Mucosa of descending colon (tissue), 3 donors: ENCODE measurements at regions not wholly inside any gene's neighbourhood (a gene's known extent, or its start where the extent isn't known, plus 50 kb on each side); places are given as distances from the start of the nearest gene placed in this dataset.

Experiments used
- ATAC-seq: fragments of 200-7000 bp; cut with Tn5 transposase; one replicate; pipeline ENCODE4 v1.9.1; 2020; ENCODE audit warnings: mild to moderate bottlenecking, moderate library complexity
- DNase-seq, 3 donors: peaks; one replicate each; pipeline ENCODE4 v3.0.0-alpha.2; 2020
- H3K36me3 ChIP-seq: fragments of 200-600 bp; one replicate; pipeline ENCODE4 v1.8.0; 2021; ENCODE audit warnings: low read depth, mild to moderate bottlenecking
- H3K4me1 ChIP-seq: fragments of 200-600 bp; one replicate; pipeline ENCODE4 v1.8.0; 2021; ENCODE audit warnings: low read depth, mild to moderate bottlenecking
- H3K4me3 ChIP-seq: fragments of 200-600 bp; one replicate; pipeline ENCODE4 v1.8.0; 2021; ENCODE audit warnings: mild to moderate bottlenecking
- H3K9me3 ChIP-seq: fragments of 200-600 bp; one replicate; pipeline ENCODE4 v1.8.0; 2021; ENCODE audit warnings: mild to moderate bottlenecking
- CTCF ChIP-seq: fragments of 200-600 bp; IDR thresholded peaks from one replicate; pipeline ENCODE4 v1.8.0; 2022; ENCODE audit warnings: antibody characterized with exemption, mild to moderate bottlenecking
- intact Hi-C, 2 donors: fragments of 100-400 bp; cut with DNase I in 1 of 2; cut with micrococcal nuclease in 1 of 2; formaldehyde crosslinking; loops; one replicate each; pipeline versions ENCODE4 v1.11.0 to v1.11.1; 2022; cut with DNase I, micrococcal nuclease
- donor health status: DM: no; HTN: no; CAD: no; lungs with moderate emphysema.
- donor health status: DM: no; HTN: no; CAD: no.
- donor health status: DM: no; HTN: yes; CAD: no.

GRCh38 chr2:219765231-219765911, 137.9 kb downstream of the SLC4A3 start:
- TF ChIP-seq CTCF: no peak
- Histone ChIP-seq H3K36me3 (no peaks in the 10 kb centered on the region), H3K4me1 (no peaks in the 10 kb centered on the region), H3K4me3 (no peak overlapping the region), H3K9me3 (no peaks in the 10 kb centered on the region)
- DNase-seq (no peak), ATAC-seq (no peak)
- intact Hi-C loops: no loop called here

GRCh38 chr2:219766658-219767057, 139.2 kb downstream of the SLC4A3 start:
- TF ChIP-seq CTCF: no peak
- intact Hi-C loops: no loop called here
- Histone ChIP-seq H3K36me3 (no peaks in the 10 kb centered on the region), H3K9me3 (no peaks in the 10 kb centered on the region), H3K4me1 (no peaks in the 10 kb centered on the region), H3K4me3 (no peak overlapping the region)
- ATAC-seq: no peak
- DNase-seq: no peak

- ATAC-seq: no peak
- no peak for DNase-seq
- Histone ChIP-seq H3K9me3 (no peaks in the 10 kb centered on the region), H3K4me3 (no peak overlapping the region), H3K4me1 (no peaks in the 10 kb centered on the region), H3K36me3 (no peaks in the 10 kb centered on the region)
- intact Hi-C loops: no loop called here
- no peak for TF ChIP-seq CTCF
Observed at GRCh38 chr2:219769090-219769910, 141.9 kb downstream of the SLC4A3 start.

GRCh38 chr2:219772103-219772635, 144.7 kb downstream of the SLC4A3 start:
- ATAC-seq: peak; percentile 24
- Histone ChIP-seq H3K4me3 (no peak overlapping the region), H3K9me3 (no peaks in the 10 kb centered on the region), H3K36me3 (no peaks in the 10 kb centered on the region), H3K4me1 (no peaks in the 10 kb centered on the region)
- DNase-seq: no peak
- TF ChIP-seq CTCF: no peak
- intact Hi-C loops: no loop called here

- no peak for TF ChIP-seq CTCF
- no peak for ATAC-seq
- Histone ChIP-seq H3K4me1 (no peaks in the 10 kb centered on the region), H3K9me3 (no peaks in the 10 kb centered on the region), H3K4me3 (no peak overlapping the region), H3K36me3 (no peaks in the 10 kb centered on the region)
- intact Hi-C loops: no loop called here
- no peak for DNase-seq
Observed at GRCh38 chr2:219772697-219773096, 145.3 kb downstream of the SLC4A3 start.
